Fibroblast of villous mesenchyme (primary cell): ENCODE measurements at regions not wholly inside any gene's neighbourhood (a gene's known extent, or its start where the extent isn't known, plus 50 kb on each side); places are given as distances from the start of the nearest gene placed in this dataset.

Experiments used
- DNase-seq: peaks from one replicate; pipeline ENCODE4 v3.0.0-alpha.2; 2010; ENCODE audit warnings: low read depth
- H3K4me3 ChIP-seq: 2 replicates; pipeline ENCODE4 v1.5.1; 2011; ENCODE audit warnings: low read depth, mild to moderate bottlenecking, low read length
- CTCF ChIP-seq: IDR thresholded peaks from 2 replicates; pipeline ENCODE4 v1.5.1; 2012; ENCODE audit warnings: low read depth, mild to moderate bottlenecking, low read length; ENCODE audit not compliant: insufficient read depth

DNA sequence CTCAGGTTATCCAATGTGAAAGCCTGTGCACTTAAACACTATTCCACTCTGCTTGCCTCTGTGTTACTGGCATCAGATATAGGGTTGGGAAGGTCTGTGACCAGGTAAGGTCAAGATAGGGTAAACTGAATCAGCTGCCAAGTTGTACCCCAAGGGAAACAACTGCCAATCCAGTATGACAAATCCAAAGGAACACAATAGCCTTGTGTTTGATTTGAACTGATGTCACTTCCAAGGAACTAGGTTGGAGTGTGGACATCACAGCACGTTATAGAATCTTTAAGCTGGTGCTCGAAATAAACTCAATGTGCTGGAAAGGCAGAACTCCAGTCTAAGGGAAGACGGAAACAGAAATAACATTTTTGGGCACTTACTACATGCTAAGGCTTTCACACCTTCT, 223.4 kb upstream of the BTG1 start:
- TF ChIP-seq CTCF = no peak
- no peak overlapping the region for H3K4me3 ChIP-seq
- no peak for DNase-seq

- no peak for TF ChIP-seq CTCF
- H3K4me3 ChIP-seq = no peak overlapping the region
Measured at GRCh38 chr12:92365836-92366235, 220.2 kb upstream of the BTG1 start.

GRCh38 chr12:92365333-92365732, 219.7 kb upstream of the BTG1 start:
- TF ChIP-seq CTCF = no peak

More at GRCh38 chr12:92365836-92366235, 220.2 kb upstream of the BTG1 start:
- DNase-seq = no peak

DNA sequence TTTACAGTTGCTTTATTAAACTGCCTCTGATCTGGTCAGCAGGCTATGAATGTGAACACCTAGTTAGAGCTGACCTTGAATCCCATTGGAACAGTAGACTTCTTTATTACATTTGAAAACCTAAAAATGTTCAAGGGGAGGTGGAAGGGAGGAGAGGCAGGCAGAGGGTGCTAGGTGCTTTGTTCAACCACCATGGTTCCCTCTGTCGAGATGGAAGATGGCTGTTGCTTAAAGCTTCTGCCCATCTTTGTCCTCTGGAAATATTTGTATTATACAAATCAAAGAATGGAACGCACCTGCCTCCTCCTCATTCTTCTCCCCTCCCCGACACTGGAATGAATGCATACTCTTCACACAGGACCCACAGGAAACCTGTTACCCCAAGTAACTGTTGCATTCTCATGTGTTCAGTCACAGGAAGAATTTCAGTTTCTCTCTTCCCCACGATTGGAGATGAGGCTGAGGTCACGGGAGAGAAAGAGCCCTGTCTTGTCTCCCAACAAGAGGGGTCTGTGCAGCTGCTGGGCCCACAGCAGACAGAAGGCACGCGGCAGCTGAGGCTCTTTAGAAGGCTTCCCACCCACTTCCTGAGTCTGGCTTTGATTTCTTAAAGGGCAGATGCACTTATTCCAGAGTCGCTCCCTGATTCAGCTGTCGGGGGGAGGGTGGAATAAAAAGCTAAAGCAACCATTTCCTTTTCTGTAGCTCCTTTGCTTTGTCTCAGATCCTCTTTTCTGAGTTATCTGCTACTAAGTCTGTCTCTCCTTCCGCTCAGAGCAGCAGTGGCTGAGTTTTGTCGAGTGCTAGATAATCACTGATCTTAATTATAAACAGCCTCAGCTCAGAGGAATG, 217.9 kb upstream of the BTG1 start:
- TF ChIP-seq CTCF = no peak
- DNase-seq = peak; percentile 19
- H3K4me3 ChIP-seq = no peak overlapping the region

More at GRCh38 chr12:92365333-92365732, 219.7 kb upstream of the BTG1 start:
- H3K4me3 ChIP-seq = no peak overlapping the region
- no peak for DNase-seq

- DNase-seq = no peak
- no peak for TF ChIP-seq CTCF
- no peak overlapping the region for H3K4me3 ChIP-seq
Measured at GRCh38 chr12:92362785-92363184, 217.1 kb upstream of the BTG1 start.

- no peak for TF ChIP-seq CTCF
- no peak for DNase-seq
- no peak overlapping the region for H3K4me3 ChIP-seq
Measured at GRCh38 chr12:92362126-92362525, 216.5 kb upstream of the BTG1 start.
